ENCODE measurements at regions not wholly inside any gene's neighbourhood (a gene's known extent, or its start where the extent isn't known, plus 50 kb on each side); places are given as distances from the start of the nearest gene placed in this dataset.
"Not testable (repeated sequence)": the region's sequence is repeated elsewhere in the genome, so short reads cannot be mapped to it uniquely, and the experiment has no call there.

DNA sequence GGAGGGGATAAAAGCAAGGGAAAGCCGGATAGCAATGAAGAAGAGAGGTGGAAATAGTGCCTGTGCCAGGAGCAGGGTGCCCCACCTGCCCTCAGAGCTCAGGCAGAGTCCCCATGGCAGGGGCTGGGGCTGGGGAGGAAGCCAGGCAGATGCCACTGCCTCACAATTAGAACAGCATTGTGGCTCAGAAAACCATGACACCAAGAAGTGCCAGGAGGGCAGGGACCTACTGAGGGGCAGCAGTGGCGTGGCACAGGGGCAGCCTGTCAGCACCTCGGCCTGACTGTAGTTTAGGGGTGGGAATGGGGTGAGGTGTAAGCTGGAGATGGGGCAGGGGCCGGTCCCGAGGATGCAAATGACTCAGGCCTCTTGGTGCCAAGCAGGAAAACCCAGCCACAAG is 532.1 kb upstream of the B3GAT1 start:
- DNase-seq (ENCODE audit: low read depth), result no peak

DNA sequence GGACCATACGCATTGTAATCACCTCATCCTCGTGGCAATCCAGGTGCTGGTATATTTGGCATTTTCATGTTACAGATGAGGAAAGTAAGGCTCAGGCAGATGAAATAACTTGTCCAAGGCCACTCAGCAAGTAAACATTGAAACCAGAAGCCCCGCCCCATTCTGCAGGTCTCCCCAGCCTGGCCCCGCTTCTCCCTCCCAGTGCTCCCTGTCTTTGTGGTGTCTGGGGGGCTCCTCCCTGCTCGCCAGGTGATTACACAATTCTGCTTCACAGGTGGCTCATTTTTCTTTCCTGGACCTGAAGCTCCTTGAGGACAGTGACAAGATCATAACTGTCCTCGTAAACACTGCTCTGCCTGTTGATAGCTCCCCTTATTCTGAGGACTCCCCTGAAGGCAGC is 531.5 kb upstream of the B3GAT1 start:
- DNase-seq (ENCODE audit: low read depth), result no peak

- no peak for DNase-seq (ENCODE audit: low read depth)
Observed at GRCh38 chr11:134942681-134943080, 530.6 kb upstream of the B3GAT1 start.

DNA sequence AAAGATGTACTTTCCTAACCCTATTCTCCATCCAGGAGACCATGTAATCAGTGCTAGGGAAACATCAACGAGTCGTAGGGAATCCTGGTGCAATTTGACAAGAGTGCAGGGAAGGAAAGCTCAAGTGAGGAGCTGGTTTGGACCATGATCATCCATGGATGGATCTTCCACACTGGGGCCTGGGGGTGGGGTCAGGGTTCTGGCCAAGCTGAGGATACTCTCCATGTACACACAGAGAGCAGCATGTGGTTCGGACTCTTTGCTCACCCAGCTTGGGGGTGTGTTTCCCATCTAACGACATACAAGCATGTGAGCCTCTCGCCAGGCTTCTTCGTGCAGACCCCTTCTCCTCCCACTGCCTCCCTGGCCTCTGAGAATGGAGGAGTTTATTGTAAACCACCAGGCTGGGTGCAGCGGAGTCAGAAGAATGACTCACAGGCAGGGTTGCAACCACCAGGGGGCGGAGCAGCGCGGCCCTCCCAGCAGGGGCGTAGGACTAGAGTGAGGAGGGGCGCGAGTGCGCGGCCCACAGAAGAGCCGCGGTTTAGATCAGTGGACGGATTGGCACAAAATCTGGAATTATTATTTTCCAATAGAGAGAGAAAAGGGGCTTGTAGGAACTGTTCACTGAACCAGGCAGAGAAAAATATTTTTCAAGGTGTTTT is 530.0 kb upstream of the B3GAT1 start:
- DNase-seq (ENCODE audit: low read depth), result not testable (repeated sequence)

- DNase-seq (ENCODE audit: low read depth), result no peak
Observed at GRCh38 chr11:134941326-134941725, 529.3 kb upstream of the B3GAT1 start.

- no peak for DNase-seq (ENCODE audit: low read depth)
Observed at GRCh38 chr11:134940441-134941126, 528.5 kb upstream of the B3GAT1 start.

DNA sequence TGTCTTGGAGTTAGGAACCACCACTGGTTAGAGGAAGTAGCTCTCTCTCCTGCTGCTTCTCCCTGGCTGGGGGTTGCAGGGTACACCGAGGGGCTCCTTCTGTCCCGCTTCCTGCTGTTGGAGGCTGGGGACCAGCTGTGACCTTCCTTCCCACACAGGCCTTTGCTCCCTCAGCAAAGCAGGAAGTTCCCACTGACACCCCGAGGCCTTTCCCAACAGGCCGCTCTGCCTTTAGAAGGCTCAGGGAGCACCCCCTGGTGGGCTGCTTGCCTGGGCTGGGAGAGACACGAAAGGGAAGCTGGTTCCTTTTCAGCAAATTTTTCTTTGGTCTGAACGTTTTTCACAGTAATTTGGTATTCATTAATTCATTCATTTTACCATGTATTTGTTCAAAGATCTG is 527.9 kb upstream of the B3GAT1 start:
- DNase-seq (ENCODE audit: low read depth), result no peak

- no peak for DNase-seq (ENCODE audit: low read depth)
Observed at GRCh38 chr11:134939031-134939430, 527.0 kb upstream of the B3GAT1 start.

DNA sequence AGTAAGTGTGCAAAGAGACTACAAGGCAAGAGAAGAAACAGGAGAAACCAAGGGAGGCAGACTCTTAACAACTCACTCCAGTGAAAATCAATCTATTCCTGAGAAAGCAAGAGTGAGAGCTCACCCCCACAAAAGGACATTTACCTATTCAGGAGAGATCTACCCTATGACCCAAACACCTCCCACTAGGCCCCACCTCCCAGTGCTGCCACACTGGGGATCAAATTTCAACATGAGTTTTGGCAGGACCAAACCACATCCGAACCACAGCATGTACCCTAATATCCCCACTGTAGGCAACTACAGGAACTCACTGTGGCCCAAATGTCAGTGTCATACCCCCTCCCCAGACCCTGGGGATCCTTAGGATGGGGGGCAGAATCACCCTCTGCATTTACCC is 526.2 kb upstream of the B3GAT1 start:
- DNase-seq (ENCODE audit: low read depth), result no peak

- DNase-seq (ENCODE audit: low read depth), result not testable (repeated sequence)
Observed at GRCh38 chr11:134937193-134937592, 525.2 kb upstream of the B3GAT1 start.

DNA sequence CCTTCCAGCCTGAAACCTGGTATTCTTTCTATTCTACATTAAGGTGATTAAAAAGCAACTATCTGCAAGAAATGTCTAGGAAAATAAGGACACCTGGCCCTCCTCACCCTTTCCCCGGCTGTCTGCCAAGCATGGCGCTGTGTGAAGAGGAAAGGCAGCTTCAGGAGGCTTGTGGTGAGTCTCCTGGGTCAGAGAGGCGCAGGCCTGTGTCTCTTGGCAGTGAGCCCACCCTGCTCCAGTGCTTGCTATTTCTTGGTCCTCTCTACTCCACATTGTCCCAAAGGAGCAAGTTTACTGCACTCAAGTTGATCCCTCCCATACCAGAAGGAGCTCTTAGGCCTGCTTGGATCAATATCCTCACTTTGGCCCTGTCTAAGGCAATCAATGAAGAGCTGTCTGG is 520.7 kb upstream of the B3GAT1 start:
- DNase-seq (ENCODE audit: low read depth), result no peak

DNA sequence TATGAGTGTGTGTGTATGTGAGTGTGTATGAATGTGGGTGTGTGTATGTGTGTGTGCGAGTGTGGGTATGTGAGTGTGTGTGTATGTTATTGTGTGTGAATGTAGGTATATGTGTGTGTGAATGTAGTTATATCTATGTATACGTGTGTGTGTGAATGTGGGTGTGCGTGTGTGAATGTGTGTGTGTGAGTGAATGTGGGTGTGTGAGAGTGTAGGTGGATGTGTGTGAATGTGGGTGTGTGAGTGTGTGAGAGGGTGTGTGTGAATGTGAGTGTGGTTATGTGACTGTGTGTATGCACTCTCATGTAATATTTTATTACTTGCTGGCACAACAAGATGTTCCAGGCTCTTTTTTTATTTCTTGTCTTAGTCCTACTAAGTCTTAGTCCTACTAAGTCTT is 513.4 kb upstream of the B3GAT1 start:
- DNase-seq (ENCODE audit: low read depth), result no peak

DNA sequence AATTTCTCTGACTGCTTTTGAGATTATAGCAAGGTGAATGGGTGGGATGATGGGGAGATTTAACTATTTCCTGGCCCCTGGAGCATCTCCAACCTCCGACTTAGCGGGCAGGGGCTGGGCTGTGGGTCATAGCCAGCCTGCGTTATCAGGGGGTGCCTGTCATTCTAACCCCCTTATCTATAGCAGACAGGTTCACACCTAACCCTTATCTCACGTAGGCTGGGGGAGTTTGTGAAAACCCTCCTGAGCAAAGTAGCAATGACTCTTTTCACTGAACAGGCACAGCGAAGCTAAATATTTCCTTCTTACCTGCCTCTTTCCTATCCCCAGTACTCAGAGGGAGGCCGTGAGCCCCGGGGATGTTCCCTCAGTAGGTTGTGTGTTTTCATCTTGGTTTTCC is 511.4 kb upstream of the B3GAT1 start:
- no peak for DNase-seq (ENCODE audit: low read depth)

DNA sequence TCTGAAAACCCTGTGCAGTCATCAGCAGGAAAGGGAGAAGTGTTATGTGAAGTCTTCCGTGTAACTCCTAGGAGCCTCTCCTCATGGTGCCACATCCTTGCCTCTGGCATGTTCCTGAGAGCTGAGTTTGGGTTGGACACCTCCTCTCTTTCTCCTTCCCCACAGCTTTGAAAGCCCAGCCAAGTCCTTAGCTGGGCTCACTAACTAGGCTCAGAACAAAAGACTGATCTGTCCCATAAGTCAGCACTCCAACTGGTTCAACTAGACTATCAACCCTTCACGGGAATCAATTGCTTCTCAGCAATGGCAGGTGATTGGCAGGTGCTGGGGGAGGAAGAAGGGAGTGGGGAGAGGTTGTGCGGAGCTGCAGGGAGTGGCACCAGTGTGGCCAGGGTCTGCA is 509.9 kb upstream of the B3GAT1 start:
- DNase-seq (ENCODE audit: low read depth), result no peak

DNA sequence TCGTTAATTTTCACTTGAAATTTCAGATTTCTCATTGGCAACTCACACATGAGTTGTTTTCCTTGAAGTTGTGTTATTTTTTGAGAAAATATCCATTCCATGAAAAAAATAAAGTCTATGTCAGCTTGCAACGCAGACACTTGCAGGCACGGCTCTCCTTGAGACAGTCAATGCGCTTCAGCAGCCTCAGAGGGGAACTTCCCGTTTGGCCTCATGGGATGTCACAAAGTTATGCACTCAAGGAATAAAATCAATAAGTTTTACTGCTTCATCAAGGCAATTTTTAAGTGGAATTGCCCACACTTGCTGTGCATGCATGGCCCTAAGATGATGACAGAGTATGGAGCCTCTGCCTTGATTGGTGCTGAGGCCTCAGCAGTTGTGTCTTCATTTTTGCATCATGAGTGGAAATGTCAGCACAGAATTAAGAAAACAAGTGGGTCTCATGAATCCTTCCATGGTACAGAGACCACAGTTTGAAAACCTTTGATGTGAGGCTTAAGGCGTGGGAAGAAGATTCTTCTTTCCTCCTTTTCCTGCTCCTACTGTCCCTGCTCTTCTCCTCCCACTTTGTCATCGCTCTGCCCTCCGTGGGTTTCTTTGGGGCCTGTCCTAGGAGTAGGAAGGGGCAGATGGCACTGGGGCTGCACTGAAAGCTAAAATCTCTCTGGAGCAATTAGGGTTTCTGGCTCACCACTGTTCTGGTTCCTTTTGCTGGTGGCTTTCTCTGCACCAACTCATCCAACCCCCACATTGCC is 509.0 kb upstream of the B3GAT1 start:
- DNase-seq (ENCODE audit: low read depth), result no peak

DNA sequence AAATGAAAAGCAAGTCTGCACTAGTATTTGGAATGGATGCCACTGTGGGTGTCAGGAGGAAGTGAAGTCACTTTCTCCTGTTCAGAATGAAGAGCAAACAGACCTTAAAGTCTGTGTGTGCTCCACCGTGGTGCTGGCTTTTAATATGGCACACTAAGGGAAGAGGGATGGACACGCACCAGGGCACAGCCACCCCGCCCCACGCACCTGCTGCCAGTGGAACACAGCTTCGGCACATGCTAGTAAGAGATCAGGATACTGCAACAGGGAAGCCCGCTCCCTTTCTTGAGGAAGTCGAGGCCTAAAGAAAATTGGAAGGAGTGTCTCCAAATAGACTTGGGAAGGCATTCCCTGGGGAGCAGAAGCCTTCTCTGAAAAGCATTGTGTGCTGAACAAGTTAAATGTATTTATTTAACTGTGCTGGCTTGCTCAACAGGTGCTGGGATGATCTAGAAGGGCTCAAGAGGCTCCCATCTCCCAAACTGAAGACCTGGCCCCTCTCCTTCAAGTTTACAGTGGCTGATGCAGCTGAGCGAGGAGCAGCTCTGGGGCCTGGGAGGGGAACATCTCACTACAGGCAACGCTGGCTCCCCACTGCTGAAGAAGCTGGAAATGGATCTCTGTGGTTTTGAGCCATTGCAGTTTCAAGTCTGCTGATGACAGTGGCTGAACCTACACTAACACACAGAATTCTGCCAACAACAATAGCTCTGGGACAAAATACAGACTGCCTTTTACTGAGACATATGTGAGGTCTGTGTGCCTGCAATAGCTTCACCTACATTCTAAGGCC is 504.6 kb upstream of the B3GAT1 start:
- no peak for DNase-seq (ENCODE audit: low read depth)

DNA sequence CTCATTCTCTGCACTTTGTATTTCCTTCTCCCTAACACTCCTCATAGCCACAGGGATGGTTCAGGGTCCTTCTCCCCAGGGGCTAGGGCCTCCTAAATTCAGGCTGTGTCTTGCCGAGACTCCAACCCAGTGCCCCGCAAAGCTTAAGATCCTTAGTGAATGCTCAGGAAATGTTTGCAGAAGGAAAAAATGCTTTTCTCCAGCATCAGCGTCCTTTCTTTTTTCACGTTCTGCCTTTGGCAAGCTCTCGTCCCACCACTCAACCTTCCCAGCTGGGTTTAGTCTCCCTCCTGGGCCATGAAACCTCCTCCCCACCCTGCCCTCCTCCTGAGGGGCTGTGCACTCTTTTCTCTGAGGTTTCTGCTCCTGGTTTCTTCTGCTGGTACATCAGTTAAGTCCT is 503.8 kb upstream of the B3GAT1 start:
- no peak for DNase-seq (ENCODE audit: low read depth)

DNA sequence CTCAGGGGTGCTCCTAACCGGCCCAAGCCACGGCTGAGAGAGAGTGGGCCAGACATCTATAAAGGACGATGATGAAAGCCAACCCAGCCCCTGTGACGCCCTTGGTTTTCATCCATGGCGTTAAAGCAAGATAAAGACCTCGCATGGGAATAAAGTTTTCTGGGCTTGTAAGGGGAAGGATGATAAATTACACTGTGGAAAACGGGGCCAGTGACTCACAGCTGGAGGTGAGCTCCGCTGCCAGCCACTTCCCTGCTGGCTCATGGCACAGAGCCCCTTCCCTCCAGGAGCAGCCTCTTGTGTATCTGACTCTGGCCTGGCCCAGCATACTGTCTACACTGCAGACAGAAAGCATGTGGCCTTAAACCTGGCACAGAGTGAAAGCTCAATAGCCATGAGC is 503.2 kb upstream of the B3GAT1 start:
- DNase-seq (ENCODE audit: low read depth), result no peak

DNA sequence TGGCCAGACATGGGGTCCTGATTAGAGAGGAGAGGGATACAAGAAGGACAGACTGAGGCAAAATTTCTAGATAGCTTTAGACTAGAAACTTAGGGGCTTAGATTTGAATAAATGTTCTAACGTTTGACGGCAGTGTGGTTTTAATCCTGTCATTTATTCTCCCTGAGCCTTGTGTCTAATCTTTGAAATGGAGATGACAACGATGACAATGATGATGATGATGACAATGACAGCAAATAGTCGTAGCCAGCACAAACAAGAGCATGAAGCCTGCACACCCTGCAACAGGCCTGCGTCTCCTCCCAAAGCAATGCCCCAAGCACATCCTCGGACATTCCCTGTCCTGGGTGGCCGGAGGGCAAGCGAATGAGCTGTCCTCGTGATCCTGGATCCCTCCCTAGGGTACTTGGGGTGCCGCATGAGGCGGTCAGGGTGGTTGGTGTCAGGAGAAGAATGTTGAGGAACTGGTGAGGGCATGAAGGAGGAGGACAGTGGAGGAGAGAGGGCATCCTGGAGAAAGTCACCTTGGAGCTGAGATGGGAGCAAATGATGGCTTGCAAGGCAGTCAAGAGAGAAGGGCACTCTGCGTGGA is 502.1 kb upstream of the B3GAT1 start:
- DNase-seq (ENCODE audit: low read depth), result no peak

GRCh38 chr11:134913391-134913790 is 501.3 kb upstream of the B3GAT1 start:
- DNase-seq (ENCODE audit: low read depth), result no peak

DNA sequence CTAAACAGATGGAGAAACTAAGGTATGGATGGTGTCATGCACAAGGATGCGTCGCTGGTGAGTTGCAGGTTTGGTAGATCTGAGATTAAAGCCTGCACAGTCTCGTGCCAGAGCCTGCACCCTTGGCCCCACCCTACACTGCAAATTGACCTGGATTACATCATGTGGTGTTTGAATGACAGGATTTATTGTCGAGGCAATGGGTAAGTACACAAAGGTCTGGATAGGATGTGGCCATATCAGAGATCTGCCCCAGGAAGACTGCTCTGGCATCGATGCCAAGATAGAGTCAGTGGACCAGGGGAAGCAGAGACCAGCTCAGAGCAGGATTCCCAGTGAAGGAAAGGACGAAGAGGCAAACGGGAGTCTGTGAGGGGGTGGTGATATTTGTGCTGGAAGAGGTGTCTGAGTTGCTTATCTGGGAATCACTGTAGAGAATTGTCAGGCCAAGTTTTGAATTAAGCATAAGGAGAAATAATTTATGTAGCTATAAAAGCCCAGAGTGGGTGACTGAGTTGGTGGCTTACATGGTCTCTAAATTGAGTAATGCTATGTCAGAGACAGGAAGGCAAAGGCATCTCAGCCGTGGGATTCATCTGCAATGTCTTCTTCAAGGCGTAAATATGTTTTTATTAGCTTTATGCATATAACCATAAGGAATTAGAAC is 499.6 kb upstream of the B3GAT1 start:
- no peak for DNase-seq (ENCODE audit: low read depth)

- no peak for DNase-seq (ENCODE audit: low read depth)
Observed at GRCh38 chr11:134908583-134908982, 496.5 kb upstream of the B3GAT1 start.

All from fibroblast of the conjunctiva (primary cell).